ENCODE measurements at regions not wholly inside any gene's neighbourhood (a gene's known extent, or its start where the extent isn't known, plus 50 kb on each side); places are given as distances from the start of the nearest gene placed in this dataset.

GRCh38 chr2:147358375-147358774 is 486.5 kb upstream of the ACVR2A start:
- TF ChIP-seq JUNB (IDR thresholded peaks at IDR 0.05; ENCODE audit: unreplicated experiment) (no peak), CTCF (conservative IDR thresholded peaks at IDR 0.05; ENCODE audit: low read depth in 2 of 2) (no peak)

Data from GM23338 (cell line).